NCI-H2171 (cell line): ENCODE measurements at regions not wholly inside any gene's neighbourhood (a gene's known extent, or its start where the extent isn't known, plus 50 kb on each side); places are given as distances from the start of the nearest gene placed in this dataset.

Experiments used
- DNase-seq: peaks from one replicate; lab custom pipeline; 2025; lab: John Stamatoyannopoulos, UW

GRCh38 chr15:85847031-85847430, 52.3 kb upstream of the KLHL25 start:
- no peak for DNase-seq

DNA sequence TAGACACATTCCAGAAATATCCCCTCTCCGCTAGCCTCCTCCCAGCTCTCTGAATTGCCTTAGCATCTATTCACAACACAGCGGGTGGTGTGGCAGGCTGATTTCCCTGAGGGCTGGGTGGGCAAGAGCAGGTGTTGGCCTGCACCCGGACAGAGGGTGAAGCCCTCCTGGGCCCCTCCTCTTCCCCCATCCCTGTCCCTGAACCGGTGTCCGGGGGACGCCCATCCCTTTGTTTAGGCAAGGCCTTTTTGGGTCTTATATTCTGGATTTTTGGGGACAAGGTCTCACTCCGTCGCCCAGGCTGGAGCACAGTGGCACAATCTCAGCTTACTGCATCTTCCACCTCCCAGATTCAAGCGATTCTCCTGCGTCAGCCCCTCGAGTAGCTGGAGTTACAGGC, 55.2 kb upstream of the KLHL25 start:
- no peak for DNase-seq

- no peak for DNase-seq
Observed at GRCh38 chr15:85852969-85853368, 58.2 kb upstream of the KLHL25 start.

GRCh38 chr15:85854345-85855097, 59.8 kb upstream of the KLHL25 start:
- peak; percentile 61 for DNase-seq

DNA sequence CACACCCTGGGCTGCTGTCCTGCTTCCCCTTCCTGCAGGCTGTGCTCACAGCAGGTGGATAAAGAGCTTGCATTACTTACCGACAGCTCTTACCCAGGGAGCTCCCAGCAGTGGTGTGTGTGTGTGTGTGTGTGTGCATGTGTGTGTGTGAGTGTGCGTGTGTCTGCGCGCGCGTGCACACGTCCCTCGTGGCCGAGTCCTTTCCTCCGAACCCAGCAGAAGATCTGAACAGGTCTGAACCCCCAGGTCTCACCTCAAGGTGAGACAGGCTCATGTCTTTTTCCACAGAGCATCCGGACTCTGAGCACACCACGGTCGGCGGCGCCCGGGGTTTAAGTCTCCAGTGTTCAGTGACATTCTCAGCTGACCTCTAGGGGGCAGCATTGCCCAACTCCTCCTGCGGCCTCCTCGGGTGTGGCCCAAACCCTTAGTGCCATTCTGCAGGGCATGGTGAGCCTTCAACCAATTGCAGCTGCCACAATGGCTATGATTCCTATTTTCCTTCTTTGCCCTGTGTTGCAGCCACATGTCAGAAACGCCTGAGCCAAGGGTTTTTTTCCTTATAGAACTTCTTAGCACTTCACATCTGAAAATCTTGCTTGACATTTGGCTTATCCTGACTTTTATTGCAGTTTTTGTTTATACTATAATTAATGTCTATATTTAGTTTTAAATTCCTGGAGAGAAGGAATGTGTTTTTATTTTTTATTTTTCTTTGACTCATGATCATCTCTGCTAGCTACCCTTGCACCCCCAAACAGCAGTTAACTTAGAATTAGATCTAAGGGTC, 64.1 kb upstream of the KLHL25 start:
- peak; percentile 75 for DNase-seq

DNA sequence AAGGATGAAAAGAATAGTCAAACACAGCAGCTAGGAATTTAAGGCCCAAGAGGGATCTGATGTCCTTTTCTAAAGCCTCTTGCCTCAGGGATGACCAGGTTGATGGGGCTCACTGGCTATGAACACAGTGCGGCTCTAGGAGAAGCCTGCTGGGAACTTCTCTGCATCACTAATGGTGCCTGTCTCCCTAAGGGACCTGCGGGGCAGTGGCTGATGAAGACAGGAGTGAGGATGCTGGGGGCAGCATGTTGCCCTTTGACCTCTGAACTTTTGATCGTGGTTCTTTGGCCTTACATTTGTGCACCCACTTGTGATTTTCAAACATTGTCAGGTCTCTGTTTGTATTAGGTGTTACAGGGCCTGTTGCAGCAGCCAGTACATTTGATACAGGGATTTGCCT, 64.9 kb upstream of the KLHL25 start:
- no peak for DNase-seq

- DNase-seq, result no peak
Observed at GRCh38 chr15:85860394-85861161, 65.9 kb upstream of the KLHL25 start.

DNA sequence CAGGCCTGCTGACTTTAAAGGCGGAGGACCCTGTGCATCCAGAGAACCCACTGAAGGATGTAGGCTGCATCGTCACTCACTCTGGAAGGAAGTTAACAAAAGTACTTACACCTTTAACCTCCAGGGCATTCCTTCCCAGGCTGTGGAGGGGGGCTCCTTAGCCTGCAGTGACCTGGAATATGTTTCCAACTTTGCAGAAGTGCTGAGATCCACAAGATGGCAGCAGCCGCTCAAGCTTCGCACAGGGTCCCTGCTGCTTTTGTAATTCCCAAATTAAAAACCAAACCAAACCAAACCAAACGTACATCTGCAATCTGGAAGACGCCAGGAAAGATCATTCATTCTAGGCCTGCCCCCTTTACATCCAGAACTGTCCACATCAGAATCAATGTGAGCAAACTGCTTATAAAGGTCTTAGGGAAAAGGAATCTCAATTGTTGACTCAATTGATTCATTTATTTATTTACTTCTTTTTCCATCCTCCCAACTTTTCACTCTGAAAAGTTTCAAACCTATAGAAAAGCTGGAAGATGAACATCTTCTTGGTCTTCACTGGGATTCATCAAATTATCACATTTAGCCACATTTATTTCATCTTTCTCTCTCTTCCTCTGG, 70.5 kb upstream of the KLHL25 start:
- peak; percentile 83 for DNase-seq

GRCh38 chr15:85867250-85867649, 72.5 kb upstream of the KLHL25 start:
- no peak for DNase-seq

- no peak for DNase-seq
Observed at GRCh38 chr15:85869124-85869523, 74.4 kb upstream of the KLHL25 start.

GRCh38 chr15:85870216-85871014, 75.7 kb upstream of the KLHL25 start:
- no peak for DNase-seq

DNA sequence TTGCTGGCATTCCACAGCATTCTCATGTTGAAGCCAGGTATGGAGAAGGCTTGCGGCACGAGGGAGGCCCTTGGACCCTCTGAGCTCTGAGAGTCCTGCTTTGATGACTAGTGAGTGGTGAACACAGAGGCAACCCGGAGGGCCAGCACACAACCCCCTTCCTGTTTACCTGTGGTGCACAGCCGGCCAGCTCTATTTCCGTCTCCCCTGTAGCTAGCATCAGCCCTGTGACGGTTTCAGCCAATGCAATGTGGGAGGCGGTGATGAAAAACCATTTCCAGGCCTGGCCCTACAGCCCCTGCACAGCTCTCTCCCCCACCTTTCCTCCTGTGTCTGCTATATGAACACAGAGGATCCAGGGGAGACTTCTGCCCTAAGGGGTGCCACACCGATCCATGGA, 76.8 kb upstream of the KLHL25 start:
- DNase-seq, result no peak

GRCh38 chr15:85872125-85872524, 77.4 kb upstream of the KLHL25 start:
- no peak for DNase-seq

- DNase-seq, result no peak
Observed at GRCh38 chr15:85874236-85874635, 79.5 kb upstream of the KLHL25 start.

DNA sequence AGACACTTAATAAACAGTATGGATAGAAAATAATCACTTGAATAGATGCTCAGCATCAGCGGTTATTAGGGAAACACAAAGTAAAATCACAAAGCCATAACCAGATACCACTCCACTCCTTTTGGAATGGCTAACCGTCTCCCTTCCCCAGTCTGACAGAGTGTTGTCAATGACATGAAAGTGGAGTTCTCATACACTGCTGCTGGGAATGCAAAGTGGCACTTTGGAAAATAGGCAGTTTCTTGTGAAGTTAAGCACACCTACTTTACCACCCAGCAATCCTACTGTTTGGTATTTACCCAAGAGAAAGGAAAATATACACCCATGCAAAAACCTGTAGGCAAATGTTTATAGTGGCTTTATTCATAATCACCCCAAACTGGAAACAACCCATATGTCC, 81.0 kb upstream of the KLHL25 start:
- no peak for DNase-seq

DNA sequence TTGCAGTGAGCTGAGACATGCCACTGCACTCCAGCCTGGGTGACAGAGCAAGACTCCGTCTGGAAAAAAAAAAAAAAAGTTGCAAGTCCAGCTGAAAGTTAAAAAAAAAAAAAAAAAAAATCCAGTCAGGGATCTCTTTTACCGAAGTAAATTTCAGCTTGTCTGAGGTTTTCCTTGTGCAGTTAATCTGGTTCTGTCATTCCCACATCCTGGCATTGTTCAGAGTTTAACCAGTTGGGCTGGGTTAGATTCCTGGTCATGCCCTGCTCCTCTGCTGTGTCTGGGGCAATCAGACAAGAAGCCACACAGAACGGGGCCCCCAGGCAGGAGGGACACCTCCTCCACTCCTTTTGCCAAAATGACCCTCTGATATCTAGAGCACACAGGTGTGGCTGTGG, 84.1 kb upstream of the KLHL25 start:
- no peak for DNase-seq

- peak; percentile 50 for DNase-seq
Observed at GRCh38 chr15:85879334-85880163, 84.8 kb upstream of the KLHL25 start.

DNA sequence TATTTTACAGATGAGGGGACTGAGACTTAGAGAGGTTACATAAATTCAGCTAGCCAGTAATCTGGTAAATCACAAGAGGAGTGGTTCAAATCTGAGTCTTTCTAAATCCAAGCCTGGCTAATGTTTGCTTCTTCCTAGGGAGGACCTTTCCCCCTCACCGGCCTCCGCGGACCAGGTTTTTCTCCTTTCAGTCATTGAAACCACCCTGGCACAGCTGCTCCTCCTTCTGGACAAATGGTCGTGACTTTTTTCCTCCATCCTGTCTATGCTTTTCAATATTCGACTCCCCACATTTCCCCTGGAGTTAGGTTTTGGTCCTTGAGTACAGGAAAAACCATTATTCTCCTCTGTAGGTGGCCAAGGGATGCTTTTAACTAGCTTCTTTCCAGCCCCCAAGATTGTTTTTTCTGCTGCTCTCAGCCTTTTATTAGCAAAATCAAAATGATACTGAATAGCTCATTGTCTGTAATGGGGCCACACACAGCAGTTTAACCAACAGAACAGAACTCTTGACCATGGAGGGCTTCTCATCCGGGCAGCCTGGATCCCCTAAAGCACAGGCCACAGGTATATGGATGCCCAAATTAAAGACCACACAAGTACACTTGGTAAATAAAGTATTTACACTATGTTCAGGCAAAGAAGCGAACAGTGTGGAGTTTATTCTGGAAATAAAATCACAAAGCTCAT, 85.9 kb upstream of the KLHL25 start:
- DNase-seq, result no peak

DNA sequence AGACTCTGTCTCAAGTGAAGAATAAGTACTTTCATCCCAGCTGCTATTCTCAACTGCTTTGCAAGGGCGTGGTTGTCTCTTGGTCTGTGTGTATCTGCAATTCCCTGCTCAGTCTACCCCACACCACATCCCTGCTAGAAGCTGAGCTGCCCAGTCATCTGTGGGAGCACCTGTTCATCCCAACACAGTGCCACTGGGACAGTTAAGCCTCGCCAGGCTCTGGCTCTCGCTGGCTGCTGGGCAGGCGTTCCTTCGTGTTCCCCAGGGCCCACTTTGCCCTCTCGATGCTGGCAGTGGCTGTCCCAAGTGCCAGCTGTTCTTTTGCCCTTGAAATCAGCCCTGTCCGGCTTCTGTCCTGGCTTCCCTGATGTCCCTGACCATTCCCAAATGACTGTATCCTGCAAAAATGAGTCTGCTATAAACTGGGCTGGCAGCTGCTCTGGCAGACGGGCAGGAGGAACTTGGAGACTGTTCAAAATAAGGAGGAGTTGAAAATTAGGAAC, 91.6 kb upstream of the KLHL25 start:
- DNase-seq, result peak; percentile 81
